ENCODE measurements at regions not wholly inside any gene's neighbourhood (a gene's known extent, or its start where the extent isn't known, plus 50 kb on each side); places are given as distances from the start of the nearest gene placed in this dataset.

- TF ChIP-seq SUZ12 (IDR thresholded peaks at IDR 0.05; ENCODE audit: extremely low read depth, insufficient read depth, insufficient read length) (no peak), ZNF274 (IDR thresholded peaks at IDR 0.05; ENCODE audit: low read depth, low read length) (no peak), YY1 (IDR thresholded peaks at IDR 0.05; ENCODE audit: insufficient read depth, insufficient read length) (no peak)
Measured at GRCh38 chr1:80384959-80385358, 1378.4 kb upstream of the ADGRL4 start.
